ENCODE measurements at regions not wholly inside any gene's neighbourhood (a gene's known extent, or its start where the extent isn't known, plus 50 kb on each side); places are given as distances from the start of the nearest gene placed in this dataset.

- TF ChIP-seq POLR2A (IDR thresholded peaks at IDR 0.05) (no peak), CTCF (IDR thresholded peaks at IDR 0.05) (no peak)
Measured at GRCh38 chr12:83971781-83972180, 940.8 kb downstream of the SLC6A15 start.
